ENCODE measurements at regions not wholly inside any gene's neighbourhood (a gene's known extent, or its start where the extent isn't known, plus 50 kb on each side); places are given as distances from the start of the nearest gene placed in this dataset.

- Histone ChIP-seq H3K9me3 (no peaks in the 10 kb centered on the region), H3K4me3 (no peak overlapping the region), H3K4me1 (no peaks in the 10 kb centered on the region), H3K36me3 (no peaks in the 10 kb centered on the region), H3K27me3 (no peaks in the 10 kb centered on the region), H3K27ac (no peak overlapping the region)
- TF ChIP-seq, protein P1, sequence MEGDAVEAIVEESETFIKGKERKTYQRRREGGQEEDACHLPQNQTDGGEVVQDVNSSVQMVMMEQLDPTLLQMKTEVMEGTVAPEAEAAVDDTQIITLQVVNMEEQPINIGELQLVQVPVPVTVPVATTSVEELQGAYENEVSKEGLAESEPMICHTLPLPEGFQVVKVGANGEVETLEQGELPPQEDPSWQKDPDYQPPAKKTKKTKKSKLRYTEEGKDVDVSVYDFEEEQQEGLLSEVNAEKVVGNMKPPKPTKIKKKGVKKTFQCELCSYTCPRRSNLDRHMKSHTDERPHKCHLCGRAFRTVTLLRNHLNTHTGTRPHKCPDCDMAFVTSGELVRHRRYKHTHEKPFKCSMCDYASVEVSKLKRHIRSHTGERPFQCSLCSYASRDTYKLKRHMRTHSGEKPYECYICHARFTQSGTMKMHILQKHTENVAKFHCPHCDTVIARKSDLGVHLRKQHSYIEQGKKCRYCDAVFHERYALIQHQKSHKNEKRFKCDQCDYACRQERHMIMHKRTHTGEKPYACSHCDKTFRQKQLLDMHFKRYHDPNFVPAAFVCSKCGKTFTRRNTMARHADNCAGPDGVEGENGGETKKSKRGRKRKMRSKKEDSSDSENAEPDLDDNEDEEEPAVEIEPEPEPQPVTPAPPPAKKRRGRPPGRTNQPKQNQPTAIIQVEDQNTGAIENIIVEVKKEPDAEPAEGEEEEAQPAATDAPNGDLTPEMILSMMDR (IDR thresholded peaks at IDR 0.05), result no peak
- intact Hi-C loops (cut with DNase I), result no loop called here
- peak in 1 of 2 donors; percentile 56 for DNase-seq (ENCODE audit: low spot score in 2 of 2)
Observed at GRCh38 chr3:127425505-127426443, 137.9 kb upstream of the PRR20G start.

DNA sequence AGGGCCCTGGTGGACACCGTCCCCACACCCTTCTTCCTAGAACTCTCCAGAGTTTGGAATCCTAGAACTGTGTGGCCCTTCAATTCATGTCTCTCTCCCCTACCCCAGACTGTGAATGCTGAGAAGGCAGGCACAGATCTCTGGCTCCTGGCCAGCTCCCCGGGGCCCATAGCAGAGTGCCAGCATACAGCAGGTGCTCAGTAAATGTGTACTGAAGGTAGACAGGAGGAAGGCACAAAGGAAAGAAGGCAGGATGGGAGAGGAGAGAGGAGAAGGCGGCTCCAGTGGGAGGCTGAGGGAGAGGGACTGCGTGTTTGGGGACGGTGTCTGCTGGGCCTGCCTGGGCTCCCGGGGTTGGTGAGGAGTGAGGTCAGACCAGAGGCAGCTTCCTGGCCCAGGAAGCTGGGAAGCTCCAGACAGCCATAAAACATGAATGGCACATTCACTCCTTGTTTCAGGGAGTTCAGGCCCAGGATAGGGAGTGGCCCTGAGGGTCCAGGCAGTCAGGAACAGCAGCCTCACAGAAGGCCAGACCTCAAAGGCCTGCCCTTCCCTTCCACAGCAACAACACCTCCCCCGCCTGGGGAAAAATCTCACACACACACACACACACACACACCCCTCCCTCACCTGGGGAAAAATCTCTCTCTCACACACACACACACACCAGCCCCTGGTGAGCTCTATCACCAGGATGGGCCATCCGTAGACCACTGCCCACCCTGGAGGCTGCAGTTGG lies 137.1 kb upstream of the PRR20G start:
- no peaks in the 10 kb centered on the region for H3K4me1 ChIP-seq
- no peak overlapping the region for H3K4me3 ChIP-seq
- peak in 1 of 2 donors; percentile 40 for DNase-seq (ENCODE audit: low spot score in 2 of 2)
- H3K27me3 ChIP-seq, result peaks cover 4% of the 10 kb centered on the region
- intact Hi-C loops (cut with DNase I), result no loop called here
- H3K9me3 ChIP-seq, result no peaks in the 10 kb centered on the region
- TF ChIP-seq, protein P1 (IDR thresholded peaks at IDR 0.05), result no peak
- no peak overlapping the region for H3K27ac ChIP-seq
- no peaks in the 10 kb centered on the region for H3K36me3 ChIP-seq

- no peak overlapping the region for H3K4me3 ChIP-seq
- intact Hi-C loops (cut with DNase I), result no loop called here
- TF ChIP-seq, protein P1 (IDR thresholded peaks at IDR 0.05), result no peak
- H3K9me3 ChIP-seq, result no peaks in the 10 kb centered on the region
- H3K4me1 ChIP-seq, result no peaks in the 10 kb centered on the region
- H3K27me3 ChIP-seq, result peaks cover 5% of the 10 kb centered on the region
- H3K27ac ChIP-seq, result no peak overlapping the region
- H3K36me3 ChIP-seq, result no peaks in the 10 kb centered on the region
- peak in 1 of 2 donors; percentile 42 for DNase-seq (ENCODE audit: low spot score in 2 of 2)
Observed at GRCh38 chr3:127423856-127424765, 136.3 kb upstream of the PRR20G start.

GRCh38 chr3:127422663-127423375 lies 135.0 kb upstream of the PRR20G start:
- peaks cover 5% of the 10 kb centered on the region for H3K27me3 ChIP-seq
- no peaks in the 10 kb centered on the region for H3K9me3 ChIP-seq
- intact Hi-C loops (cut with DNase I), result no loop called here
- H3K4me3 ChIP-seq, result no peak overlapping the region
- DNase-seq (ENCODE audit: low spot score in 2 of 2), result no peak
- no peaks in the 10 kb centered on the region for H3K36me3 ChIP-seq
- TF ChIP-seq, protein P1 (IDR thresholded peaks at IDR 0.05), result no peak
- H3K4me1 ChIP-seq, result no peaks in the 10 kb centered on the region
- H3K27ac ChIP-seq, result no peak overlapping the region

All from ascending aorta (tissue), 2 donors.